Keratinocyte (primary cell): ENCODE measurements at regions not wholly inside any gene's neighbourhood (a gene's known extent, or its start where the extent isn't known, plus 50 kb on each side); places are given as distances from the start of the nearest gene placed in this dataset.

Source experiments
- CTCF ChIP-seq, 3 experiments: IDR thresholded peaks in 1 of 3; conservative IDR thresholded peaks in 1 of 3; optimal IDR thresholded peaks in 1 of 3; 2 replicates in 2 of 3; 3 replicates in 1 of 3; pipeline versions ENCODE3 to v1.5.1; 2011; ENCODE audit warnings: low read length in 3 of 3, mild to moderate bottlenecking in 3 of 3, moderate library complexity in 2 of 3, control low read depth in 1 of 3, inconsistent platforms in 1 of 3; ENCODE audit not compliant: insufficient read depth in 2 of 3; ENCODE audit errors: extremely low read depth in 1 of 3
- EZH2 ChIP-seq: IDR thresholded peaks from one replicate; pipeline ENCODE4 v1.6.1; 2012; ENCODE audit warnings: inconsistent platforms, mild to moderate bottlenecking, low read length, moderate library complexity

- TF ChIP-seq CTCF (optimal IDR thresholded peaks at IDR 0.05 in 1 of 3, IDR thresholded peaks at IDR 0.05 in 1 of 3, conservative IDR thresholded peaks at IDR 0.05 in 1 of 3; ENCODE audit: extremely low read depth in 1 of 3, insufficient read depth in 2 of 3, low read length in 3 of 3), result no peak
- no peak for TF ChIP-seq EZH2
These were observed 612.1 kb downstream of the ZEB2 start for GRCh38 chr2:143907801-143908200.
